Natural killer cell treated with Interleukin-12 subunit alpha and Interleukin-12 subunit beta and Interleukin-15 and Interleukin-18, amount 100 ng/mL, for 72 hours (primary cell): ENCODE measurements at regions not wholly inside any gene's neighbourhood (a gene's known extent, or its start where the extent isn't known, plus 50 kb on each side); places are given as distances from the start of the nearest gene placed in this dataset.
A peak's percentile ranks its signal among the peaks of the same experiment; 100 is the strongest.
"Not testable (repeated sequence)": the region's sequence is repeated elsewhere in the genome, so short reads cannot be mapped to it uniquely, and the experiment has no call there.

Experiments used
- ATAC-seq, 2 donors: fragments of 150-1000 bp; cut with Tn5 transposase in 1 of 2; sonication (Bioruptor Pico), chemical (Tn5 transposase) in 1 of 2; 2 replicates each; pipeline ENCODE4 v1.10.0; 2021
- DNase-seq: peaks from one replicate; pipeline ENCODE4 v3.0.0; 2022; ENCODE audit warnings: low spot score
- H3K27ac Mint-ChIP-seq, 2 donors: 1 replicate in 1 of 2; 2 replicates in 1 of 2; pipeline ENCODE4 v1.8.0; 2022; ENCODE audit warnings: mixed read lengths in 2 of 2, mild to moderate bottlenecking in 1 of 2, moderate library complexity in 1 of 2
- H3K27me3 Mint-ChIP-seq, 2 donors: 1 replicate in 1 of 2; 2 replicates in 1 of 2; pipeline ENCODE4 v1.8.0; 2022; ENCODE audit warnings: mixed read lengths in 2 of 2
- H3K36me3 Mint-ChIP-seq: one replicate; pipeline ENCODE4 v1.8.0; 2022; ENCODE audit warnings: mixed read lengths
- H3K4me1 Mint-ChIP-seq, 2 donors: 1 replicate in 1 of 2; 2 replicates in 1 of 2; pipeline ENCODE4 v1.8.0; 2022; ENCODE audit warnings: low read depth in 2 of 2, mixed read lengths in 2 of 2, mild to moderate bottlenecking in 1 of 2
- H3K4me3 Mint-ChIP-seq: one replicate; pipeline ENCODE4 v1.8.0; 2022; ENCODE audit warnings: mixed read lengths
- H3K9me3 Mint-ChIP-seq: 2 replicates; pipeline ENCODE4 v1.8.0; 2022; ENCODE audit warnings: mixed read lengths

DNA sequence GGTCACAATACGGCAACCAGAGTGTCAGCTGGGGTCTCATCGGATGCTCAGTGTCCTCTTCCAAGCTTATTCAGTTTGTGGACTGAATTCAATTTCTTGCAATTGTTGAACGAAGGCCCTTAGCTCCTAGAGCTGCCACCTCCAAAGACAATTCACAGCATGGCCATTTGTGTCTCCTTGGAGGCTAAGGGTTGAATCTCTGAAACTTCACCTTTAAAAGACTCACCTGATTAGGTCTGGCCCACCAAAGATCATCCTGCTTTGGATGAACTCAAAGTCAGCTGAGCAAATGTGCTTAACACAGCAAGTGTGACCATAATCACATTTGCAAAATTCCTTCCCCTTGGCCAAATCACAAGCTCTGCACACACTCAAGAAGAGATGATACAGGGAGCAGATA, 175.9 kb downstream of the OTOP1 start:
- not testable (repeated sequence) for H3K4me3 Mint-ChIP-seq, H3K36me3 Mint-ChIP-seq, H3K9me3 Mint-ChIP-seq, DNase-seq, H3K27ac Mint-ChIP-seq, ATAC-seq
- Mint-ChIP-seq H3K27me3 (peaks cover 21 to 25% of the 10 kb centered on the region in 2 donors), H3K4me1 (peaks cover 4 to 12% of the 10 kb centered on the region in 2 donors)

GRCh38 chr4:4052933-4053332, 173.8 kb downstream of the OTOP1 start:
- not testable (repeated sequence) for H3K4me1 Mint-ChIP-seq, DNase-seq, H3K4me3 Mint-ChIP-seq, H3K27ac Mint-ChIP-seq, ATAC-seq, H3K9me3 Mint-ChIP-seq, H3K36me3 Mint-ChIP-seq
- peaks cover 5 to 11% of the 10 kb centered on the region in 2 donors for H3K27me3 Mint-ChIP-seq

DNA sequence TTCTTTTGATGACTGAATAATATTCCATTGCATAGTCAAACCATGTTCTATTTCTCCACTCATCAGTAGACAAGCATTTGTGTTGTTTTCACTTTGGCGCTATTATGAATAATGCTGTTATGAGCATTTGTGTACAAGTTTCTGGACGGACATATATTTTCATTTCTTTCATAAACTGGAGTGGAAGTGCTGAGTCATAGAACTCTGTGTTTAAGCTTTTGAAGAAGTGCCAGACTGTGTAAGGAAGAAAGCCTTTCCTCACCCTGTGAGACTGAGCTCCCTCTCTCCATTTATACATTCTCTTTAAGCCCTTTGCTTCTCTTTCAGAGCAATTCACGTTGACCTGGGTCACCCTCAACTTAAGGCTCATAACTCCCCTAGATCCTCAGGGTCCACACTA, 169.5 kb downstream of the OTOP1 start:
- not testable (repeated sequence) for ATAC-seq

DNA sequence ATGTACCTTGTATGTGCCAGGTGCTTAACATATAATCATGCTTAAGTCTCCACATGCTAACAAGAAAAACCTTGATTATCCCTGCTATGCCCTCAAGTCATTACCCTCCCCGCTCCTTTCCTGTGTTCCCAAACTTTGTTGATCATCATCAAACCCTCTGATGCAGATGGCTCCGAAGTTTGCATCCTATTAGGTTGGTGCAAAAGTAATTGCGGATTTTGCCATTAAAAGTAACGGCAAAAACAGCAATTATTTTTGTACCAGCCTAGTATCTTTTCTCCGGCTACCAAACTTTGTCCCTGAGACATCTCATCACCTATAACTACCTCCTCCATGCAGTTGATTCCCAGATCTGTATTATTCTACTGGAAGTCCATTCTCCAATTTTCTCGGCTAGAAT, 142.6 kb downstream of the OTOP1 start:
- not testable (repeated sequence) for ATAC-seq, H3K36me3 Mint-ChIP-seq, H3K4me3 Mint-ChIP-seq, H3K9me3 Mint-ChIP-seq, H3K27ac Mint-ChIP-seq, DNase-seq, H3K4me1 Mint-ChIP-seq
- H3K27me3 Mint-ChIP-seq = peaks cover 17 to 36% of the 10 kb centered on the region in 2 donors

More for the DNA sequence above, 169.5 kb downstream of the OTOP1 start:
- not testable (repeated sequence) for H3K36me3 Mint-ChIP-seq, H3K9me3 Mint-ChIP-seq, H3K27me3 Mint-ChIP-seq, H3K27ac Mint-ChIP-seq, DNase-seq, H3K4me1 Mint-ChIP-seq, H3K4me3 Mint-ChIP-seq

GRCh38 chr4:4089716-4090419, 136.9 kb downstream of the OTOP1 start:
- H3K36me3 Mint-ChIP-seq, ATAC-seq, DNase-seq, H3K27ac Mint-ChIP-seq, H3K4me3 Mint-ChIP-seq, H3K4me1 Mint-ChIP-seq, H3K9me3 Mint-ChIP-seq: not testable (repeated sequence)
- peaks cover 13 to 18% of the 10 kb centered on the region in 2 donors for H3K27me3 Mint-ChIP-seq

DNA sequence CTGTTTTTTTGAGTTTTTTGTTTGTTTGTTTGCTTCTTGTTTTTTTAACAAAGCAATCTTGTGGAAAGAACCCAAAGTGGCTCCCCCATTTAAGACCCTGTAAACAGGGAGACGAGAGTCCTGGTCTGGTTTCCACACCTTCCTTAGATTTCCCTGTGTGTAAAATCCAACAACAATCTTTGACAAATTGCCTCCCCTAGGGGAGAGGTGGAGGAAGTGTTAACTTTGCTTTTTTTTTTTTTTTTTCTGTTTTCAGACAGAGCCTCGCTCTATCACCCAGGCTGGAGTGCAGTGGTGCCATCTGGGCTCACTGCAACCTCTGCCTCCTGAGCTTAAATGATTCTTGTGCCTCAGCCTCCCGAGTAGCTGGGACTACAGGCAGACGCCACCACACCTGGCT, 136.0 kb downstream of the OTOP1 start:
- H3K4me1 Mint-ChIP-seq, ATAC-seq: not testable (repeated sequence)

GRCh38 chr4:4092159-4092558, 134.6 kb downstream of the OTOP1 start:
- ATAC-seq, DNase-seq, H3K36me3 Mint-ChIP-seq, H3K27ac Mint-ChIP-seq, H3K4me1 Mint-ChIP-seq, H3K4me3 Mint-ChIP-seq, H3K27me3 Mint-ChIP-seq, H3K9me3 Mint-ChIP-seq: not testable (repeated sequence)

More for the DNA sequence above, 136.0 kb downstream of the OTOP1 start:
- not testable (repeated sequence) for H3K27ac Mint-ChIP-seq, H3K4me3 Mint-ChIP-seq, H3K9me3 Mint-ChIP-seq, H3K36me3 Mint-ChIP-seq, DNase-seq
- peaks cover 10% of the 10 kb centered on the region in 2 donors for H3K27me3 Mint-ChIP-seq

- not testable (repeated sequence) for H3K4me1 Mint-ChIP-seq, H3K9me3 Mint-ChIP-seq, H3K36me3 Mint-ChIP-seq, H3K27ac Mint-ChIP-seq, H3K4me3 Mint-ChIP-seq, DNase-seq, ATAC-seq, H3K27me3 Mint-ChIP-seq
Measured at GRCh38 chr4:4099610-4100009, 127.1 kb downstream of the OTOP1 start.

DNA sequence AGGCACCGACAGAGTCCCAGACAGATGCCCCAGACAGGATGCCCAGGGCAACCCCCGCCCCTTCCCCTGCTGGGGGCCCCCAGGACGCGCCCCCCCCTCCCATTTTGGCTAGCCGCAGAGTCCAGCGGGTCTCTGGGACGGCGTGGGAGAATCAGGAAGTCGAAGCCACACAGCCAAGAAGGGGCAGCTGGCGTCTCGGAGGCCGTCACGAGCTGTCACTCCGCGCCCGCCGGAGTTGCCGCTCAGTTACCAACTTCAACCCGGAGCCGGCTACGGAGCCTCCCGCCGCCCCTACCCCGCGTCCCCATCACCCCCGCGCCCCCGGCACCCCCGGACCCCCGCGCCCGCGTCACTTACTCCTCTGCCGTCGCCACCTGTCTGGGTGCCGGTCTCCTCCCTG, 119.8 kb downstream of the OTOP1 start:
- Mint-ChIP-seq H3K27me3 (peaks cover 25 to 45% of the 10 kb centered on the region in 2 donors), H3K4me3 (peak overlapping the region; percentile 58)
- not testable (repeated sequence) for ATAC-seq, H3K9me3 Mint-ChIP-seq, H3K36me3 Mint-ChIP-seq, DNase-seq, H3K27ac Mint-ChIP-seq, H3K4me1 Mint-ChIP-seq

GRCh38 chr4:4107411-4108107, 119.2 kb downstream of the OTOP1 start:
- ATAC-seq = peak in 1 of 2 donors; percentile 66
- not testable (repeated sequence) for H3K36me3 Mint-ChIP-seq, H3K4me1 Mint-ChIP-seq, DNase-seq, H3K9me3 Mint-ChIP-seq, H3K27ac Mint-ChIP-seq
- peaks cover 23 to 46% of the 10 kb centered on the region in 2 donors for H3K27me3 Mint-ChIP-seq
- H3K4me3 Mint-ChIP-seq = peak overlapping the region; percentile 58

DNA sequence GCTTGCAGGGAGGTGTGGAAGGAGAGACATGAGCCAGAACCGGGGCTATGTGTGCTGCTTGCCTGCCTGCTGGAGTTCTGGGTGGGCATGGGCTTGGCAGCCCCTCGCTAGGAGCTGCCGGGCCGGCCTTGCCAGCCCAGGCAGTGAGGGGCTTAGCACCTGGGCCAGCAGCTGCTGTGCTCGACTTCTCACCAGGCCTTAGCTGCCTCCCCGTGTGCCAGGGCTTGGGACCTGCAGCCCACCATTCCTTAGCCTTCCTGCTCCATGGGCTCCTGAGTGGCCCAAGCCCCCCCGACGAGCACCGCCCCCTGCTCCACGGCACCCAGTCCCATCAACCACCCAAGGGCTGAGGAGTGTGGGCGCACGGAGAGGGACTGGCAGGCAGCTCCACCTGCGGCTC, 111.3 kb downstream of the OTOP1 start:
- H3K27ac Mint-ChIP-seq, H3K36me3 Mint-ChIP-seq, H3K4me1 Mint-ChIP-seq, DNase-seq, H3K4me3 Mint-ChIP-seq, ATAC-seq, H3K9me3 Mint-ChIP-seq: not testable (repeated sequence)
- peaks cover 6 to 19% of the 10 kb centered on the region in 2 donors for H3K27me3 Mint-ChIP-seq

DNA sequence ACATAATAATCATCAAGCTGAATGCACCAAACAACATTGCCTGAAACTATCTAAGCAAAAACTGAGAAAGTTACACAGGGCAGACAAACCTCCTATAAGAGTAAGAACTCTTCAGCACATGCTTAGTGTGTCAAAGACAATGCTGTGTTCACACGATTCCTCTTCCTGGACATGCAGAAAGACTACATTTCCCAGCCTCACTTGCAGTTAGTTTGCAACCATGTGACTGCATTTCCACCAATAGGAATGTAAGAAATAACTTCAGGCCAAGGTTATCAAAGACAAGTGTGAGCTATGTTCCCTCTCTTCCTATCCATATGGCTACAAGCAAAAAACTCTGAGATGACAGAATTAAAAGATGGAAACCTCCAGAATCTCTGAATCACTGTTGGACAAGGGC, 109.8 kb downstream of the OTOP1 start:
- H3K27ac Mint-ChIP-seq, H3K4me3 Mint-ChIP-seq, DNase-seq, H3K36me3 Mint-ChIP-seq, H3K4me1 Mint-ChIP-seq, H3K9me3 Mint-ChIP-seq, ATAC-seq: not testable (repeated sequence)
- peaks cover 6 to 11% of the 10 kb centered on the region in 2 donors for H3K27me3 Mint-ChIP-seq

GRCh38 chr4:4134368-4134767, 92.4 kb downstream of the OTOP1 start:
- not testable (repeated sequence) for H3K36me3 Mint-ChIP-seq, DNase-seq, H3K9me3 Mint-ChIP-seq, H3K27me3 Mint-ChIP-seq, H3K4me3 Mint-ChIP-seq, ATAC-seq, H3K4me1 Mint-ChIP-seq, H3K27ac Mint-ChIP-seq

- H3K27me3 Mint-ChIP-seq, H3K4me1 Mint-ChIP-seq, H3K27ac Mint-ChIP-seq, H3K4me3 Mint-ChIP-seq, H3K36me3 Mint-ChIP-seq, ATAC-seq, H3K9me3 Mint-ChIP-seq, DNase-seq: not testable (repeated sequence)
Measured at GRCh38 chr4:4136621-4137020, 90.1 kb downstream of the OTOP1 start.
